Erythroblast (primary cell): ENCODE measurements at regions not wholly inside any gene's neighbourhood (a gene's known extent, or its start where the extent isn't known, plus 50 kb on each side); places are given as distances from the start of the nearest gene placed in this dataset.
"Not testable (repeated sequence)": the region's sequence is repeated elsewhere in the genome, so short reads cannot be mapped to it uniquely, and the experiment has no call there.

Experiments
- DNase-seq, 2 experiments: peaks; one replicate each; lab custom pipeline; 2025; lab: John Stamatoyannopoulos, UW
- GATA1 ChIP-seq: IDR thresholded peaks from 2 replicates; pipeline ENCODE4 v1.6.1; 2011; ENCODE audit warnings: low read depth, mild to moderate bottlenecking, control low read depth, low read length, moderate library complexity
- POLR2A ChIP-seq: IDR thresholded peaks from 2 replicates; pipeline ENCODE4 v1.6.1; 2011; ENCODE audit warnings: mild to moderate bottlenecking, low read length

- TF ChIP-seq GATA1 (no peak), POLR2A (no peak)
- no peak for DNase-seq
These were observed 119.9 kb downstream of the PHETA1 start for GRCh38 chr12:111249018-111249370.

DNA sequence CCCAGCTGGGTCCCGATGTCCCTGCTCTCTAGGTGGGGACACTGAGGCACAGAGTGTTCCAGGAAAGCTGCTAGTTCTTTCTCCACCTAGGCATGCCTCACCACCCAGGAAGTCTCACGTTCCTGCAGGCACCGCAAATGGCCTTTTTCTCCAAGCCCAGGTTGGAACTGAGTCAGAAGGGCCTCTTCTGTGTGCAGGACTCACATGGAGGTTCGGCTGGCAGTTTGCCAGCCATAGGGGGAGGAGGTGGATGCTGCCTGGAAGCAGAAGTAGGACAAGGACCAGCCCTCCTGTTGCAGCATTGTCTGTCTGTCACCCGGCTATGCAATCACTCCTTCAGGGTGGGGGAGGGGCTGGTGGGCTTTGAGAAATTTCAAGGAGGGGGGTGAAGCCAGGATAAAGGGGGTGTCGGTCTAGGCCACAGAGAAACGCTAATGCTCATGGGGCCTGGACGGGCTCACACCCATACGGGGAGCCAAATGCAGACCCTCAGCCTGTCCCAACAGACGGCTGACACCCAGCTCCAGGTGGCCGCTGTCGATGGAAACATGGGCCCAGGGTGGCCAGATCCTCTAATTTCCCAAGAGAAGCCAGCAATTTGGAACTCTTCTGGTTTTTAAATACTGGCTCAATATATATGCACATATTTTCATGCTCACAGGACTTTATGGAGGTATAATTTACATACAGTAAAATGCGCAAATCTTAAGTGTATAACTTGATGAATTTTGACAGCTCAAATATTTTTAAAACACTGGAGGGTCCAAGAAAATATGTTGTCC is 120.5 kb downstream of the PHETA1 start:
- TF ChIP-seq GATA1 (no peak), POLR2A (no peak)

GRCh38 chr12:111247083-111247783 is 121.7 kb downstream of the PHETA1 start:
- TF ChIP-seq GATA1 (no peak), POLR2A (no peak)
- DNase-seq: no peak

More for the DNA sequence above, 120.5 kb downstream of the PHETA1 start:
- DNase-seq: no peak

GRCh38 chr12:111246477-111247011 is 122.4 kb downstream of the PHETA1 start:
- TF ChIP-seq POLR2A (no peak), GATA1 (no peak)
- DNase-seq: no peak

DNA sequence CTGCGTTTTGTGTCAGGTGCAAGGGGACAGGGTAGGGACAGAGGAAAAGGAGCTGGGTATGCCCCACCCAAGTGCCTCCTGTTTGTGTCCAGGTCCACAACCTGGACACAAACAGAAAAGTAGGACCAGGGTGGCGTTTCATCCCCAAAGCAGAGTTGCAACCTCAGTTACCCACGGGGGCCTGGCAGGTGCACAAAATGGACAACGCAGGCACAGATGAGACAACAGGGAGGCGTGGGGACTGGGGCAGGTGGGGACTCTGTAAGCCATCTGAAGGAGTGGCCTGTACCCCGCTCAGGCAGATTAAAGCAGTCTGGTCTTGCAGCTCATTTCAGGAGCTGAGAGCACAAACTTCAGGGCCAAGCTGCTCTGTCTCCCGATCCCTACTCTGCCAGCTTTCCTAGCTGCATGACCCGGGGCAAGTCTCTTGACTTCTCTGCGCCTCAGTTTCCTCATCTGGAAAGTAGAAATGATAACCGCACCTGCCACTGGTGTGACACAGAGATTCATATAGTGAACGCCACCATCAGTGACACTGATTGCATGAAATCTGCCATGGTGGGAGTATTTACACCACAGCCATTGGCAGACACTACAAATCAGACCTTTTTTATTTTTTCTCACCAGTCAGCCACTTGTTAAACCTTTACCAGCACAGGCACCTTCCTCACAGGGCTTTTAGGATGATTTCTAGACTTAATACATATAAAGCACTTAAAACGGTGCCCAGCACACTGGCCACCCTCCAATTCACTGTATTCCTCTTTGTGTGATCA is 123.0 kb downstream of the PHETA1 start:
- no peak for DNase-seq
- TF ChIP-seq GATA1 (no peak), POLR2A (no peak)

- TF ChIP-seq GATA1 (no peak), POLR2A (no peak)
- DNase-seq: no peak
These were observed 124.2 kb downstream of the PHETA1 start for GRCh38 chr12:111244673-111245072.

DNA sequence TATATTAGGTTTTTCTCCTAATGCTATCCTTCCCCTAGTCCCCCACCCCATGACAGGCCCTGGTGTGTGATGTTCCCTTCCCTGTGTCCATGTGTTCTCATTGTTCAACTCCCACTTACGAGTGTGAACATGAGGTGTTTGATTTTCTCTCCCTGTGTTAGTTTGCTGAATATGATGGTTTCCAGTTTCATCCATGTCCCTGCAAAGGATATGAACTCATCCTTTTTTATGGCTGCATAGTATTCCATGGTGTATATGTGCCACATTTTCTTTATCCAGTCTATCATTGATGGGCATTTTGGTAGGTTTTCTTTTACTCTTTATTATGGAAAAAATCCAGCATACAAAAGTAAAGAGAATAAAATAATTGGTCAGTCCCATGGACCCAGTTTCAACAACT is 126.1 kb downstream of the PHETA1 start:
- not testable (repeated sequence) for DNase-seq

- no peak for DNase-seq
- TF ChIP-seq GATA1 (no peak), POLR2A (no peak)
These were observed 126.7 kb downstream of the PHETA1 start for GRCh38 chr12:111242184-111242583.

- TF ChIP-seq GATA1: no peak
- no peak for TF ChIP-seq POLR2A
- DNase-seq: no peak
These were observed 128.5 kb downstream of the PHETA1 start for GRCh38 chr12:111240374-111240773.

- DNase-seq: no peak
- no peak for TF ChIP-seq POLR2A
- TF ChIP-seq GATA1: no peak
These were observed 129.7 kb downstream of the PHETA1 start for GRCh38 chr12:111239235-111239634.

- TF ChIP-seq POLR2A (no peak), GATA1 (no peak)
- DNase-seq: no peak
These were observed 130.7 kb downstream of the PHETA1 start for GRCh38 chr12:111238075-111238734.

DNA sequence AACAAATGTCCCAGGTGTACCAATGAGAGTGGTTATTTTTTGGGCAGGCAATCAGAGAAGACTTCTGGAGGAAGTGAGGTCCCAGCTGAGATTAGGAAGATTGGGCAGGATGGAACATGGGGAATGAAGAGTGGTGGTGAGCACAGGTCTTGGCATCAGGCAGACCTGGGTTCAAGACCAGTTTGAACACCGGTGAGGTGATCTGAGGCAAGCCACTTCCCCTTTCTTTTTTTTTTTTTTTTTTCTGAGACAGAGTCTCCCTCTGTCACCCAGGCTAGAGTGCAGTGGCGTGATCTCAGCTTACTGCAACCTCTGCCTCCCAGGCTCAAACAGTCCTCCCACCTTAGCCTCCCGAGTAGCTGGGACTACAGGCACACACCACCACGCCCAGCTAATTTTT is 134.4 kb downstream of the PHETA1 start:
- not testable (repeated sequence) for DNase-seq

- no peak for DNase-seq
- no peak for TF ChIP-seq POLR2A
These were observed 135.1 kb downstream of the PHETA1 start for GRCh38 chr12:111233786-111234185.
